ENCODE measurements at regions not wholly inside any gene's neighbourhood (a gene's known extent, or its start where the extent isn't known, plus 50 kb on each side); places are given as distances from the start of the nearest gene placed in this dataset.
"Not testable (repeated sequence)": the region's sequence is repeated elsewhere in the genome, so short reads cannot be mapped to it uniquely, and the experiment has no call there.

DNA sequence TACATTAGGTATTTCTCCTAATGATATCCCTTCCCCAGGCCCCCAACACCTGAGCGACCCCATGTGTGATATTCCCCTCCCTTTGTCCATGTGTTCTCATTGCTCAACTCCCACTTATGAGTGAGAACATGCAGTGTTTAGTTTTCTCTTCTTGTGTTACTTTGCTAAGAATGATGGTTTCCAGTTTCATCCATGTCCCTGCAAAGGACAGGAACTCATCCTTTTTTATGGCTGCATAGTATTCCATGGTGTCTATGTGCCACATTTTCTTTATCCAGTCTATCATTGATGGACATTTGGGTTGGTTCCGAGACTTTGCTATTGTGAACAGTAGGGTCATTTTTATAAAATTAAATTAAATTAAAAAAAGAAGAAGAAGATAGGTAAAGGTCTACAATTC is 187.3 kb upstream of the PFKP start:
- H3K4me3 Mint-ChIP-seq; H3K4me3 ChIP-seq (ENCODE audit: low read length); intact Hi-C loops (cut with micrococcal nuclease); ATAC-seq; H3K36me3 ChIP-seq (ENCODE audit: control insufficient read depth in 2 of 3, insufficient read depth in 3 of 3, low read length in 3 of 3); H3K4me1 ChIP-seq (ENCODE audit: control insufficient read depth in 2 of 2, insufficient read depth in 2 of 2, low read length in 2 of 2); POLR2A ChIA-PET; H3K27ac Mint-ChIP-seq; H3K27ac ChIP-seq (ENCODE audit: low read depth, low read length); H3K9me3 Mint-ChIP-seq; H3K36me3 Mint-ChIP-seq; H3K4me1 Mint-ChIP-seq; H3K9me3 ChIP-seq (ENCODE audit: control insufficient read depth in 2 of 3, low read length in 3 of 3); DNase-seq; CTCF ChIA-PET; H3K27me3 ChIP-seq (ENCODE audit: control insufficient read depth in 2 of 2, insufficient read depth in 2 of 2, low read length in 2 of 2): not testable (repeated sequence)
- H3K27me3 Mint-ChIP-seq: peaks cover 0 to 23% (median 21%) of the 10 kb centered on the region in 5 donors

DNA sequence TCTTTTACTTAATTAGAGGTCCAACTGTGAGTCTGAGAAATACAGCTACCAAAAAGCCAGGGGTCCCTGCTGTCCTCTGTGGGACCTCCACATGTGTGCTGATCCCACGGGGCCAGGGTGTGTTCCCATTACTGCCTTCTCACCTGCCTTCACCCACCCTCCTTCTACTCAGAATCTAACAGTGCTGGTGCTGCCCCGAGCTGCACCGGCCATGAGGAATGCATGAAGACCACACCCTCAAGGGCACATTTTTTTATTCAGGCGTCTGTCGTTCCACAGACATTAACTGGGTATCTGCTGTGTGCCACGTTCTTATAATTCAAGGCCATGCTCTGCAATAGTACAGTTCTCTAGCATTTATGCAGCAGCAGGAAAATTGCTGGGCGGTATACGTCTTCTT is 188.5 kb upstream of the PFKP start:
- Mint-ChIP-seq H3K27ac (no peak overlapping the region), H3K4me3 (no peak overlapping the region), H3K4me1 (no peaks in the 10 kb centered on the region), H3K9me3 (peaks cover 0 to 2% (median 0%) of the 10 kb centered on the region in 11 donors), H3K36me3 (no peaks in the 10 kb centered on the region), H3K27me3 (peaks cover 0 to 21% (median 14%) of the 10 kb centered on the region in 5 donors)
- CTCF ChIA-PET: no interaction called here
- POLR2A ChIA-PET: no interaction called here
- Histone ChIP-seq H3K27me3 (ENCODE audit: control insufficient read depth in 2 of 2, insufficient read depth in 2 of 2, low read length in 2 of 2) (no peaks in the 10 kb centered on the region), H3K9me3 (ENCODE audit: control insufficient read depth in 2 of 3, low read length in 3 of 3) (no peaks in the 10 kb centered on the region), H3K4me1 (ENCODE audit: control insufficient read depth in 2 of 2, insufficient read depth in 2 of 2, low read length in 2 of 2) (no peaks in the 10 kb centered on the region), H3K36me3 (ENCODE audit: control insufficient read depth in 2 of 3, insufficient read depth in 3 of 3, low read length in 3 of 3) (no peaks in the 10 kb centered on the region), H3K4me3 (ENCODE audit: low read length) (no peak overlapping the region), H3K27ac (ENCODE audit: low read depth, low read length) (no peak overlapping the region)
- DNase-seq: no peak
- ATAC-seq: no peak
- intact Hi-C loops (cut with micrococcal nuclease): no loop called here

DNA sequence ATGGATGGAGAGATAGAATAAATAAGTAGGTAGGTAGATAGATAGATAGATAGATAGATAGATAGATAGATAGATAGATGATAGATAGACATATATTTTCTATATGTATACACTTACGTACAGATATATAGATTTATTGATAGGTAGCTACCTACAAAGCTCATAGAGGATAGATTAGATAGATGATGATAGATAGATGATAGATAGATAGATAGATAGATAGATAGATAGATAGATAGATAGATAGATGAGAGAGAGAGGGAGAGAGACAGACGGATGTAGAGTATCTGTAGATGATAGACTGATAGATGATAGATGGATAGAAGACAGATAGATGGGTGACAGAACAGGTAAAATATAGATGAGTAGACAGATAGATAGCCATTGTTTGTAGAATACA is 191.3 kb upstream of the PFKP start:
- Histone ChIP-seq H3K9me3 (ENCODE audit: control insufficient read depth in 2 of 3, low read length in 3 of 3) (no peaks in the 10 kb centered on the region), H3K36me3 (ENCODE audit: control insufficient read depth in 2 of 3, insufficient read depth in 3 of 3, low read length in 3 of 3) (no peaks in the 10 kb centered on the region), H3K4me3 (ENCODE audit: low read length) (no peak overlapping the region), H3K27ac (ENCODE audit: low read depth, low read length) (no peak overlapping the region), H3K4me1 (ENCODE audit: control insufficient read depth in 2 of 2, insufficient read depth in 2 of 2, low read length in 2 of 2) (no peaks in the 10 kb centered on the region), H3K27me3 (ENCODE audit: control insufficient read depth in 2 of 2, insufficient read depth in 2 of 2, low read length in 2 of 2) (no peaks in the 10 kb centered on the region)
- Mint-ChIP-seq H3K27me3 (peaks cover 3 to 29% (median 13%) of the 10 kb centered on the region in 5 donors), H3K27ac (no peak overlapping the region), H3K4me1 (no peaks in the 10 kb centered on the region), H3K36me3 (no peaks in the 10 kb centered on the region), H3K4me3 (no peak overlapping the region), H3K9me3 (peaks cover 0 to 2% (median 0%) of the 10 kb centered on the region in 11 donors)
- ATAC-seq: no peak
- ChIA-PET CTCF (no interaction called here), POLR2A (no interaction called here)
- no peak for DNase-seq
- intact Hi-C loops (cut with micrococcal nuclease): no loop called here

DNA sequence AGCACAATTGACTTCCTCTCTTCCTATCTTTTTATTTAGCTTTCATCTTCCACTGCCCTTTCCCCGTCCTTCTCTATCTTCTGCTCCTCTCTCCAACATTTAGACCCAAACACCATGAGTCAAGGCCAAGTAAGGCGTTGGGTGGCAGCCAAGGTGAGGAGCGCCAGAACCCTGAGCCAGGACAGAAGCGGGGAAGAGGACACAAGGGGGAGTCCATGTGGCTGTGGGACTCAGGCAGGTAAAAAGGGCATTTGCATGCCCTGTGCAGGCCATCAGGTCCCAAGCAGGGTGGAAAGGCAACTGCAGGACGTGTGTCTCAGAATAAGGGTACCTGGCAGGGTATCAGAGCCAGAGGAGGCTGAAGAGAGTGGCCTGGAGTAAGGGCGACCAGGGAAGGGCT is 192.4 kb upstream of the PFKP start:
- Histone ChIP-seq H3K27ac (ENCODE audit: low read depth, low read length) (no peak overlapping the region), H3K27me3 (ENCODE audit: control insufficient read depth in 2 of 2, insufficient read depth in 2 of 2, low read length in 2 of 2) (no peaks in the 10 kb centered on the region)
- CTCF ChIA-PET: no interaction called here

DNA sequence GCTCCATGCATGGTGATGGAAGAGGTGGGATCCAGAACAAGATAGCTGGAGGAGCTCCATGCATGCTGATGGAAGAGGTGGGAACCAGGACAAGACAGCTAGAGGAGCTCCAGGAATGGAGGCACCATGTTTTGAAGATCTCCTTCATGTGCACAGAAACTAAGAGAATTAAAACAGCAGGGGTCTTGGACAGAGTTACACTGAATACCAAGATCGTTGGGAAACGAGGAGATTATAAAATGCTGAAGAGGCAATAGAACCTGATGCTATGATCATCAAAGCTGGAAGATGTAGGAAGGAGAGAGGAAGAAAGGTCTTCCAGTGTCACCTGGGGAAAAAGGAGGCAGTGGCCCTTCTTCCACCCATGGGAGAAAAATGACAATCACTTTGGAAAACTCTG is 193.6 kb upstream of the PFKP start:
- Histone ChIP-seq H3K27me3 (ENCODE audit: control insufficient read depth in 2 of 2, insufficient read depth in 2 of 2, low read length in 2 of 2) (no peaks in the 10 kb centered on the region), H3K9me3 (ENCODE audit: control insufficient read depth in 2 of 3, low read length in 3 of 3) (no peaks in the 10 kb centered on the region), H3K27ac (ENCODE audit: low read depth, low read length) (no peak overlapping the region), H3K4me3 (ENCODE audit: low read length) (no peak overlapping the region), H3K36me3 (ENCODE audit: control insufficient read depth in 2 of 3, insufficient read depth in 3 of 3, low read length in 3 of 3) (no peaks in the 10 kb centered on the region), H3K4me1 (ENCODE audit: control insufficient read depth in 2 of 2, insufficient read depth in 2 of 2, low read length in 2 of 2) (no peaks in the 10 kb centered on the region)
- ChIA-PET CTCF (no interaction called here), POLR2A (no interaction called here)
- DNase-seq (no peak), ATAC-seq (no peak)
- peaks cover 0 to 31% (median 14%) of the 10 kb centered on the region in 5 donors for H3K27me3 Mint-ChIP-seq
- H3K4me1 Mint-ChIP-seq: no peaks in the 10 kb centered on the region
- H3K9me3 Mint-ChIP-seq: no peaks in the 10 kb centered on the region
- H3K36me3 Mint-ChIP-seq: no peaks in the 10 kb centered on the region
- no peak overlapping the region for H3K27ac Mint-ChIP-seq
- intact Hi-C loops (cut with micrococcal nuclease): no loop called here
- H3K4me3 Mint-ChIP-seq: no peak overlapping the region

More for the DNA sequence above, 192.4 kb upstream of the PFKP start:
- Mint-ChIP-seq H3K4me3 (no peak overlapping the region), H3K27ac (no peak overlapping the region), H3K27me3 (peaks cover 0 to 29% (median 12%) of the 10 kb centered on the region in 5 donors), H3K9me3 (peaks cover 0 to under 1% (median 0%) of the 10 kb centered on the region in 11 donors), H3K4me1 (no peaks in the 10 kb centered on the region), H3K36me3 (no peaks in the 10 kb centered on the region)
- no peaks in the 10 kb centered on the region for H3K36me3 ChIP-seq (ENCODE audit: control insufficient read depth in 2 of 3, insufficient read depth in 3 of 3, low read length in 3 of 3)
- DNase-seq (no peak), ATAC-seq (no peak)
- POLR2A ChIA-PET: no interaction called here
- no peaks in the 10 kb centered on the region for H3K4me1 ChIP-seq (ENCODE audit: control insufficient read depth in 2 of 2, insufficient read depth in 2 of 2, low read length in 2 of 2)
- intact Hi-C loops (cut with micrococcal nuclease): no loop called here
- no peaks in the 10 kb centered on the region for H3K9me3 ChIP-seq (ENCODE audit: control insufficient read depth in 2 of 3, low read length in 3 of 3)
- H3K4me3 ChIP-seq (ENCODE audit: low read length): no peak overlapping the region

DNA sequence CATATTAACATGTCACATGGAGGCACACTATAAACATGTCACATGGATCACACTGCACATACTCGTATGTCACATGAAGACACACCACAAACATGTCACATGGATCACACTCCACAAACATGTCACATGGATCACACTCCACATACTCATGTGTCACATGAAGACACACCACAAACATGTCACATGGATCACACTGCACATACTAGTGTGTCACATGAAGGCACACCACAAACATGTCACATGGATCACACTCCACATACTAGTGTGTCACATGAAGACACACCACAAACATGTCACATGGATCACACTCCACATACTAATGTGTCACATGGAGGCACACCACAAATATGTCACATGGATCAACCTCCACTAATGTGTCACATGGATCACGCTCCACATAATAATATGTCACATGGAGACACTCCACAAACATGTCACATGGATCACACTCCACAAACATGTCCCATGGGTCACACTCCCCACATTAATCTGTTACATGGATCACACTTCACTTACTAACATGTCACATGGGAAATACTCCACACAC is 195.6 kb upstream of the PFKP start:
- ChIA-PET CTCF (no interaction called here), POLR2A (no interaction called here)
- no peak for ATAC-seq
- Mint-ChIP-seq H3K4me3 (no peak overlapping the region), H3K9me3 (peaks cover 0 to 4% (median 0%) of the 10 kb centered on the region in 11 donors), H3K27ac (no peak overlapping the region), H3K4me1 (no peaks in the 10 kb centered on the region), H3K36me3 (no peaks in the 10 kb centered on the region), H3K27me3 (peaks cover 0 to 36% (median 28%) of the 10 kb centered on the region in 5 donors)
- Histone ChIP-seq H3K27ac (ENCODE audit: low read depth, low read length) (no peak overlapping the region), H3K9me3 (ENCODE audit: control insufficient read depth in 2 of 3, low read length in 3 of 3) (no peaks in the 10 kb centered on the region), H3K36me3 (ENCODE audit: control insufficient read depth in 2 of 3, insufficient read depth in 3 of 3, low read length in 3 of 3) (no peaks in the 10 kb centered on the region), H3K4me3 (ENCODE audit: low read length) (no peak overlapping the region), H3K27me3 (ENCODE audit: control insufficient read depth in 2 of 2, insufficient read depth in 2 of 2, low read length in 2 of 2) (no peaks in the 10 kb centered on the region), H3K4me1 (ENCODE audit: control insufficient read depth in 2 of 2, insufficient read depth in 2 of 2, low read length in 2 of 2) (no peaks in the 10 kb centered on the region)
- DNase-seq: no peak
- intact Hi-C loops (cut with micrococcal nuclease): no loop called here

DNA sequence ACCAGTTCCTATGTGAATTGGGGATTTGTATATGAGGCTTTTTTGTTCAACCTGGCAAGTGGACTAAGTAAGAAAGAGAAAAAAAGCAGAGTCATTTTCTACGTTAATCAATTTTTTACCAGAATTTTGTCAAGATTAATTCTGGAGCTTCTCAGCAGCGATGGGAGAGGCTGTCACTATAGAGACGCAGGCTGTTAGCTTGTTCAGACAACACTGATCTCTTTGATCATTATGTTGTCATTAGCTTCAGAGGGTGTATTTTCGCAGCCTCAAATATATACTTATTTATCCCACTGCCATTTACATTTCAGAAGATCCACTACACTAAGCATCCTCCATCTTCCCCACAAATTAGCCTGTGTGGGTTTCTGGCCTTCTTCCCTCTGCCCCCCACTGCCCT is 196.7 kb upstream of the PFKP start:
- ATAC-seq (no peak), DNase-seq (no peak)
- Mint-ChIP-seq H3K4me3 (no peak overlapping the region), H3K9me3 (peaks cover 0 to 4% (median 0%) of the 10 kb centered on the region in 11 donors), H3K27me3 (peaks cover 0 to 36% (median 28%) of the 10 kb centered on the region in 5 donors), H3K4me1 (no peaks in the 10 kb centered on the region), H3K36me3 (no peaks in the 10 kb centered on the region), H3K27ac (no peak overlapping the region)
- Histone ChIP-seq H3K9me3 (ENCODE audit: control insufficient read depth in 2 of 3, low read length in 3 of 3) (no peaks in the 10 kb centered on the region), H3K4me3 (ENCODE audit: low read length) (no peak overlapping the region), H3K36me3 (ENCODE audit: control insufficient read depth in 2 of 3, insufficient read depth in 3 of 3, low read length in 3 of 3) (no peaks in the 10 kb centered on the region), H3K4me1 (ENCODE audit: control insufficient read depth in 2 of 2, insufficient read depth in 2 of 2, low read length in 2 of 2) (no peaks in the 10 kb centered on the region), H3K27ac (ENCODE audit: low read depth, low read length) (no peak overlapping the region), H3K27me3 (ENCODE audit: control insufficient read depth in 2 of 2, insufficient read depth in 2 of 2, low read length in 2 of 2) (no peaks in the 10 kb centered on the region)
- intact Hi-C loops (cut with micrococcal nuclease): no loop called here
- POLR2A ChIA-PET: no interaction called here
- CTCF ChIA-PET: no interaction called here

All from naive thymus-derived CD4-positive, alpha-beta T cell (primary cell).